ENCODE measurements at regions not wholly inside any gene's neighbourhood (a gene's known extent, or its start where the extent isn't known, plus 50 kb on each side); places are given as distances from the start of the nearest gene placed in this dataset.

DNA sequence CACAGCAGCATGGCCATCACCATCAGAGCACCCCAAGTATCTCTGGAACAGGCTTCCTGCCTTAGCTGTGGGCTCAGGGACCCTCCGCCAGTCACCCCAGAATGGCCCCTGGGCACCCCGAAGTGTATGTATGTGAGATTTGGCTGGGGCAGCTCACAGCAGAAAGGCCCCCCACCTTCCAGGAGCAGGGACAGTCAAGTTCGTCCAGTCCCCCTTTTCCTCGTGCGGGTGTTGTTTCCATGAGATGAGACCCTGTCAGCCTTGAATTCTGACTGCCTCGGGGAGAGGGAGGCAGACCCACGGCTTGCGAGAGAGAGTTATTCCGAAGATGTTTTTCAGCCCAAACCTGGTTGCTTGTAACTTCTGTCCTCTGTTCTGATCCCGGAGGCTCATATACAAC, 290.9 kb upstream of the HDAC4 start:
- Mint-ChIP-seq H3K27ac (no peak overlapping the region), H3K27me3 (ENCODE audit: insufficient read depth, low read depth, poor library complexity) (peaks cover 6% of the 10 kb centered on the region), H3K4me3 (no peak overlapping the region), H3K36me3 (ENCODE audit: low read depth) (no peaks in the 10 kb centered on the region), H3K4me1 (peaks cover 22% of the 10 kb centered on the region; the same call in 2 of the 3 replicates), H3K9me3 (no peaks in the 10 kb centered on the region)
- H3K79me2 ChIP-seq (replicated peaks; ENCODE audit: insufficient read depth) = no peaks in the 10 kb centered on the region
- no peak overlapping the region for H3K4me2 ChIP-seq
- no peak overlapping the region for H3K4me3 ChIP-seq
- H4K20me1 ChIP-seq (replicated peaks; ENCODE audit: insufficient read depth) = no peaks in the 10 kb centered on the region
- no peaks in the 10 kb centered on the region for H3K9me2 ChIP-seq (ENCODE audit: insufficient read depth)
- no peaks in the 10 kb centered on the region for H3K4me1 ChIP-seq (ENCODE audit: insufficient read depth)
- H3K27me3 ChIP-seq (ENCODE audit: insufficient read depth) = no peaks in the 10 kb centered on the region
- DNase-seq (ENCODE audit: low spot score) (no peak), ATAC-seq (no peak)
- no peaks in the 10 kb centered on the region for H3F3A ChIP-seq (replicated peaks; ENCODE audit: low read depth)
- H3K27ac ChIP-seq (ENCODE audit: low read depth) = no peak overlapping the region
- TF ChIP-seq, protein P1, sequence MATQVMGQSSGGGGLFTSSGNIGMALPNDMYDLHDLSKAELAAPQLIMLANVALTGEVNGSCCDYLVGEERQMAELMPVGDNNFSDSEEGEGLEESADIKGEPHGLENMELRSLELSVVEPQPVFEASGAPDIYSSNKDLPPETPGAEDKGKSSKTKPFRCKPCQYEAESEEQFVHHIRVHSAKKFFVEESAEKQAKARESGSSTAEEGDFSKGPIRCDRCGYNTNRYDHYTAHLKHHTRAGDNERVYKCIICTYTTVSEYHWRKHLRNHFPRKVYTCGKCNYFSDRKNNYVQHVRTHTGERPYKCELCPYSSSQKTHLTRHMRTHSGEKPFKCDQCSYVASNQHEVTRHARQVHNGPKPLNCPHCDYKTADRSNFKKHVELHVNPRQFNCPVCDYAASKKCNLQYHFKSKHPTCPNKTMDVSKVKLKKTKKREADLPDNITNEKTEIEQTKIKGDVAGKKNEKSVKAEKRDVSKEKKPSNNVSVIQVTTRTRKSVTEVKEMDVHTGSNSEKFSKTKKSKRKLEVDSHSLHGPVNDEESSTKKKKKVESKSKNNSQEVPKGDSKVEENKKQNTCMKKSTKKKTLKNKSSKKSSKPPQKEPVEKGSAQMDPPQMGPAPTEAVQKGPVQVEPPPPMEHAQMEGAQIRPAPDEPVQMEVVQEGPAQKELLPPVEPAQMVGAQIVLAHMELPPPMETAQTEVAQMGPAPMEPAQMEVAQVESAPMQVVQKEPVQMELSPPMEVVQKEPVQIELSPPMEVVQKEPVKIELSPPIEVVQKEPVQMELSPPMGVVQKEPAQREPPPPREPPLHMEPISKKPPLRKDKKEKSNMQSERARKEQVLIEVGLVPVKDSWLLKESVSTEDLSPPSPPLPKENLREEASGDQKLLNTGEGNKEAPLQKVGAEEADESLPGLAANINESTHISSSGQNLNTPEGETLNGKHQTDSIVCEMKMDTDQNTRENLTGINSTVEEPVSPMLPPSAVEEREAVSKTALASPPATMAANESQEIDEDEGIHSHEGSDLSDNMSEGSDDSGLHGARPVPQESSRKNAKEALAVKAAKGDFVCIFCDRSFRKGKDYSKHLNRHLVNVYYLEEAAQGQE (IDR thresholded peaks at IDR 0.05; ENCODE audit: unreplicated experiment) = no peak
- TF ChIP-seq CREB1 (CRISPR knock-in tag; IDR thresholded peaks at IDR 0.05; ENCODE audit: low read depth) = no peak
- TF ChIP-seq, protein P2, sequence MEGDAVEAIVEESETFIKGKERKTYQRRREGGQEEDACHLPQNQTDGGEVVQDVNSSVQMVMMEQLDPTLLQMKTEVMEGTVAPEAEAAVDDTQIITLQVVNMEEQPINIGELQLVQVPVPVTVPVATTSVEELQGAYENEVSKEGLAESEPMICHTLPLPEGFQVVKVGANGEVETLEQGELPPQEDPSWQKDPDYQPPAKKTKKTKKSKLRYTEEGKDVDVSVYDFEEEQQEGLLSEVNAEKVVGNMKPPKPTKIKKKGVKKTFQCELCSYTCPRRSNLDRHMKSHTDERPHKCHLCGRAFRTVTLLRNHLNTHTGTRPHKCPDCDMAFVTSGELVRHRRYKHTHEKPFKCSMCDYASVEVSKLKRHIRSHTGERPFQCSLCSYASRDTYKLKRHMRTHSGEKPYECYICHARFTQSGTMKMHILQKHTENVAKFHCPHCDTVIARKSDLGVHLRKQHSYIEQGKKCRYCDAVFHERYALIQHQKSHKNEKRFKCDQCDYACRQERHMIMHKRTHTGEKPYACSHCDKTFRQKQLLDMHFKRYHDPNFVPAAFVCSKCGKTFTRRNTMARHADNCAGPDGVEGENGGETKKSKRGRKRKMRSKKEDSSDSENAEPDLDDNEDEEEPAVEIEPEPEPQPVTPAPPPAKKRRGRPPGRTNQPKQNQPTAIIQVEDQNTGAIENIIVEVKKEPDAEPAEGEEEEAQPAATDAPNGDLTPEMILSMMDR (conservative IDR thresholded peaks at IDR 0.05; ENCODE audit: low read depth in 2 of 2) = no peak
- no peak for TF ChIP-seq ZNF114 (CRISPR knock-in tag; IDR thresholded peaks at IDR 0.05)
- no peak for TF ChIP-seq EZH2 (IDR thresholded peaks at IDR 0.05; ENCODE audit: low read depth, unreplicated experiment)
- TF ChIP-seq, protein P3, sequence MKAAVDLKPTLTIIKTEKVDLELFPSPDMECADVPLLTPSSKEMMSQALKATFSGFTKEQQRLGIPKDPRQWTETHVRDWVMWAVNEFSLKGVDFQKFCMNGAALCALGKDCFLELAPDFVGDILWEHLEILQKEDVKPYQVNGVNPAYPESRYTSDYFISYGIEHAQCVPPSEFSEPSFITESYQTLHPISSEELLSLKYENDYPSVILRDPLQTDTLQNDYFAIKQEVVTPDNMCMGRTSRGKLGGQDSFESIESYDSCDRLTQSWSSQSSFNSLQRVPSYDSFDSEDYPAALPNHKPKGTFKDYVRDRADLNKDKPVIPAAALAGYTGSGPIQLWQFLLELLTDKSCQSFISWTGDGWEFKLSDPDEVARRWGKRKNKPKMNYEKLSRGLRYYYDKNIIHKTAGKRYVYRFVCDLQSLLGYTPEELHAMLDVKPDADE (IDR thresholded peaks at IDR 0.05) = no peak
- TF ChIP-seq POLR2AphosphoS5 (IDR thresholded peaks at IDR 0.05; ENCODE audit: low read depth) = no peak
- TF ChIP-seq NANOG (IDR thresholded peaks at IDR 0.05; ENCODE audit: borderline replicate concordance) = no peak
- no peak for TF ChIP-seq JUNB (IDR thresholded peaks at IDR 0.05; ENCODE audit: unreplicated experiment)
- no peak for TF ChIP-seq STAT1 (IDR thresholded peaks at IDR 0.05; ENCODE audit: unreplicated experiment)
- TF ChIP-seq, protein P4, sequence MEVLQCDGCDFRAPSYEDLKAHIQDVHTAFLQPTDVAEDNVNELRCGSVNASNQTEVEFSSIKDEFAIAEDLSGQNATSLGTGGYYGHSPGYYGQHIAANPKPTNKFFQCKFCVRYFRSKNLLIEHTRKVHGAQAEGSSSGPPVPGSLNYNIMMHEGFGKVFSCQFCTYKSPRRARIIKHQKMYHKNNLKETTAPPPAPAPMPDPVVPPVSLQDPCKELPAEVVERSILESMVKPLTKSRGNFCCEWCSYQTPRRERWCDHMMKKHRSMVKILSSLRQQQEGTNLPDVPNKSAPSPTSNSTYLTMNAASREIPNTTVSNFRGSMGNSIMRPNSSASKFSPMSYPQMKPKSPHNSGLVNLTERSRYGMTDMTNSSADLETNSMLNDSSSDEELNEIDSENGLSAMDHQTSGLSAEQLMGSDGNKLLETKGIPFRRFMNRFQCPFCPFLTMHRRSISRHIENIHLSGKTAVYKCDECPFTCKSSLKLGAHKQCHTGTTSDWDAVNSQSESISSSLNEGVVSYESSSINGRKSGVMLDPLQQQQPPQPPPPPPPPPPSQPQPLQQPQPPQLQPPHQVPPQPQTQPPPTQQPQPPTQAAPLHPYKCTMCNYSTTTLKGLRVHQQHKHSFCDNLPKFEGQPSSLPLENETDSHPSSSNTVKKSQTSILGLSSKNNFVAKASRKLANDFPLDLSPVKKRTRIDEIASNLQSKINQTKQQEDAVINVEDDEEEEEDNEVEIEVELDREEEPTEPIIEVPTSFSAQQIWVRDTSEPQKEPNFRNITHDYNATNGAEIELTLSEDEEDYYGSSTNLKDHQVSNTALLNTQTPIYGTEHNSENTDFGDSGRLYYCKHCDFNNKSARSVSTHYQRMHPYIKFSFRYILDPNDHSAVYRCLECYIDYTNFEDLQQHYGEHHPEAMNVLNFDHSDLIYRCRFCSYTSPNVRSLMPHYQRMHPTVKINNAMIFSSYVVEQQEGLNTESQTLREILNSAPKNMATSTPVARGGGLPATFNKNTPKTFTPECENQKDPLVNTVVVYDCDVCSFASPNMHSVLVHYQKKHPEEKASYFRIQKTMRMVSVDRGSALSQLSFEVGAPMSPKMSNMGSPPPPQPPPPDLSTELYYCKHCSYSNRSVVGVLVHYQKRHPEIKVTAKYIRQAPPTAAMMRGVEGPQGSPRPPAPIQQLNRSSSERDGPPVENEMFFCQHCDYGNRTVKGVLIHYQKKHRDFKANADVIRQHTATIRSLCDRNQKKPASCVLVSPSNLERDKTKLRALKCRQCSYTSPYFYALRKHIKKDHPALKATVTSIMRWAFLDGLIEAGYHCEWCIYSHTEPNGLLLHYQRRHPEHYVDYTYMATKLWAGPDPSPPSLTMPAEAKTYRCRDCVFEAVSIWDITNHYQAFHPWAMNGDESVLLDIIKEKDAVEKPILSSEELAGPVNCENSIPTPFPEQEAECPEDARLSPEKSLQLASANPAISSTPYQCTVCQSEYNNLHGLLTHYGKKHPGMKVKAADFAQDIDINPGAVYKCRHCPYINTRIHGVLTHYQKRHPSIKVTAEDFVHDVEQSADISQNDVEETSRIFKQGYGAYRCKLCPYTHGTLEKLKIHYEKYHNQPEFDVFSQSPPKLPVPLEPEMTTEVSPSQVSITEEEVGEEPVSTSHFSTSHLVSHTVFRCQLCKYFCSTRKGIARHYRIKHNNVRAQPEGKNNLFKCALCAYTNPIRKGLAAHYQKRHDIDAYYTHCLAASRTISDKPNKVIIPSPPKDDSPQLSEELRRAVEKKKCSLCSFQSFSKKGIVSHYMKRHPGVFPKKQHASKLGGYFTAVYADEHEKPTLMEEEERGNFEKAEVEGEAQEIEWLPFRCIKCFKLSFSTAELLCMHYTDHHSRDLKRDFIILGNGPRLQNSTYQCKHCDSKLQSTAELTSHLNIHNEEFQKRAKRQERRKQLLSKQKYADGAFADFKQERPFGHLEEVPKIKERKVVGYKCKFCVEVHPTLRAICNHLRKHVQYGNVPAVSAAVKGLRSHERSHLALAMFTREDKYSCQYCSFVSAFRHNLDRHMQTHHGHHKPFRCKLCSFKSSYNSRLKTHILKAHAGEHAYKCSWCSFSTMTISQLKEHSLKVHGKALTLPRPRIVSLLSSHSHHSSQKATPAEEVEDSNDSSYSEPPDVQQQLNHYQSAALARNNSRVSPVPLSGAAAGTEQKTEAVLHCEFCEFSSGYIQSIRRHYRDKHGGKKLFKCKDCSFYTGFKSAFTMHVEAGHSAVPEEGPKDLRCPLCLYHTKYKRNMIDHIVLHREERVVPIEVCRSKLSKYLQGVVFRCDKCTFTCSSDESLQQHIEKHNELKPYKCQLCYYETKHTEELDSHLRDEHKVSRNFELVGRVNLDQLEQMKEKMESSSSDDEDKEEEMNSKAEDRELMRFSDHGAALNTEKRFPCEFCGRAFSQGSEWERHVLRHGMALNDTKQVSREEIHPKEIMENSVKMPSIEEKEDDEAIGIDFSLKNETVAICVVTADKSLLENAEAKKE (CRISPR knock-in tag; IDR thresholded peaks at IDR 0.05) = no peak
- TF ChIP-seq EZH2phosphoT487 (IDR thresholded peaks at IDR 0.05; ENCODE audit: unreplicated experiment) = no peak
- no peak for TF ChIP-seq ZNF331 (CRISPR knock-in tag; IDR thresholded peaks at IDR 0.05; ENCODE audit: low read depth)
- H2AFZ ChIP-seq = no peak overlapping the region
- H3K36me3 ChIP-seq (ENCODE audit: insufficient read depth) = no peaks in the 10 kb centered on the region
